CD4-positive, alpha-beta T cell (primary cell): ENCODE measurements at regions not wholly inside any gene's neighbourhood (a gene's known extent, or its start where the extent isn't known, plus 50 kb on each side); places are given as distances from the start of the nearest gene placed in this dataset.

ENCODE experiments used
- ATAC-seq: fragments of 200-7000 bp; cut with Tn5 transposase; one replicate; pipeline ENCODE4 v1.10.0; 2022; ENCODE audit warnings: mild to moderate bottlenecking; ENCODE audit not compliant: poor library complexity
- CTCF ChIA-PET: fragments of 350-600 bp; sonication (Branson Sonifier 250); formaldehyde crosslinking; loops from one replicate; lab custom pipeline; 2021; ENCODE audit warnings: antibody characterized with exemption, inconsistent platforms; lab: Charles Lee
- POLR2A ChIA-PET: fragments of 350-600 bp; sonication (Branson Sonifier 250); formaldehyde crosslinking; loops from one replicate; lab custom pipeline; 2021; ENCODE audit warnings: antibody characterized with exemption, inconsistent platforms; lab: Charles Lee
- DNase-seq, 14 experiments: peaks; one replicate each; pipeline ENCODE4 v3.0.0-alpha.2; 2013 to 2020; ENCODE audit warnings: mixed read lengths in 2 of 14
- H3K27ac ChIP-seq, 2 donors: one replicate each; pipeline versions ENCODE4 v1.5.1 to v1.7.0; 2013; ENCODE audit warnings: low read length in 2 of 2, low read depth in 1 of 2, mild to moderate bottlenecking in 1 of 2
- H3K27me3 ChIP-seq, 2 experiments: 1 replicate in 1 of 2; 2 replicates in 1 of 2; pipeline versions ENCODE4 v1.6.1 to v1.7.0; 2013; ENCODE audit warnings: low read length in 2 of 2, control low read depth in 1 of 2, mild to moderate bottlenecking in 1 of 2, moderate library complexity in 1 of 2; ENCODE audit not compliant: insufficient read depth in 2 of 2, control insufficient read depth in 1 of 2
- H3K36me3 ChIP-seq: one replicate; pipeline ENCODE4 v1.6.1; 2013; ENCODE audit warnings: low read length, control low read depth; ENCODE audit not compliant: insufficient read depth
- H3K4me1 ChIP-seq: one replicate; pipeline ENCODE4 v1.6.1; 2013; ENCODE audit warnings: low read length, control low read depth; ENCODE audit not compliant: insufficient read depth
- H3K4me3 ChIP-seq: one replicate; pipeline ENCODE4 v1.5.1; 2013; ENCODE audit warnings: mild to moderate bottlenecking, low read length, moderate library complexity
- H3K9me3 ChIP-seq, 2 experiments: 1 replicate in 1 of 2; 2 replicates in 1 of 2; pipeline versions ENCODE4 v1.6.1 to v1.7.0; 2013; ENCODE audit warnings: low read length in 2 of 2, mild to moderate bottlenecking in 2 of 2, control low read depth in 1 of 2, moderate library complexity in 1 of 2; ENCODE audit not compliant: control insufficient read depth in 1 of 2, insufficient read depth in 1 of 2
- H3K27ac Mint-ChIP-seq: one replicate; pipeline ENCODE4 v1.8.0; 2020; ENCODE audit warnings: mixed read lengths
- H3K27me3 Mint-ChIP-seq: one replicate; pipeline ENCODE4 v1.8.0; 2021; ENCODE audit warnings: mixed read lengths
- H3K36me3 Mint-ChIP-seq: one replicate; pipeline ENCODE4 v1.8.0; 2021; ENCODE audit warnings: low read depth, mixed read lengths
- H3K4me1 Mint-ChIP-seq: one replicate; pipeline ENCODE4 v1.8.0; 2021; ENCODE audit warnings: low read depth, mixed read lengths
- H3K4me3 Mint-ChIP-seq: one replicate; pipeline ENCODE4 v1.8.0; 2020; ENCODE audit warnings: mild to moderate bottlenecking, mixed read lengths
- H3K9me3 Mint-ChIP-seq: one replicate; pipeline ENCODE4 v1.8.0; 2020; ENCODE audit warnings: mixed read lengths
- intact Hi-C, 2 experiments: fragments of 100-400 bp; cut with DNase I in 1 of 2; cut with micrococcal nuclease in 1 of 2; formaldehyde crosslinking; loops; one replicate each; pipeline versions ENCODE4 v1.15.1 to v1.9.0; 2023 to 2025; cut with DNase I, micrococcal nuclease
- TF ChIP-seq, protein P1 (sequence below): fragments of 200-600 bp; IDR thresholded peaks from one replicate; pipeline ENCODE4 v1.8.0; 2022; ENCODE audit warnings: antibody characterized with exemption, mild to moderate bottlenecking

DNA sequence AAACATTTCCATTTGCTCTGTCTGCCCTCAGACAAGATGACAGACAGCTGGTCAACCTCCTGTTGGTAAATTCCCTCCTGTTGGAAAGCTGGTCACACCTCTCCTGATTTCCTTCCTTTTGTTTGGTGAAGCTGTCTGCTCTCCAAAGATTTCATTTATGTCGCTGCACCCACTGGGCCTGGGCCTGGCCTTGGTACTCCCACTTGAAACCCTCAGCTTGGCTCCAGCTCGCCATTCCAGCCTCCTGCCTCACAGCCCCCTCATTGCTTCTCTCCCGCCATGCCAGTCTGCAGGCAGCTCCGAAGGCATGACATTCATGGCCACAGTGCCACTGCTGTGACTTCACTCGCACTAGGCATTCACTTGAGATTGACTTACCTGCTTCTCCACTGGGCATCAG, 451.8 kb downstream of the VRK1 start:
- no peaks in the 10 kb centered on the region for H3K36me3 Mint-ChIP-seq
- CTCF ChIA-PET = no interaction called here
- peaks cover 11% of the 10 kb centered on the region for H3K4me1 ChIP-seq
- intact Hi-C loops = no loop called here
- H3K27ac ChIP-seq = no peak overlapping the region
- POLR2A ChIA-PET = no interaction called here
- H3K4me1 Mint-ChIP-seq = peaks cover 30% of the 10 kb centered on the region
- no peak overlapping the region for H3K4me3 Mint-ChIP-seq
- H3K27me3 ChIP-seq = peaks cover 0 to 2% of the 10 kb centered on the region in 2 experiments
- H3K9me3 ChIP-seq = peaks cover 0 to 4% of the 10 kb centered on the region in 2 experiments
- H3K27ac Mint-ChIP-seq = no peak overlapping the region
- TF ChIP-seq, protein P1, sequence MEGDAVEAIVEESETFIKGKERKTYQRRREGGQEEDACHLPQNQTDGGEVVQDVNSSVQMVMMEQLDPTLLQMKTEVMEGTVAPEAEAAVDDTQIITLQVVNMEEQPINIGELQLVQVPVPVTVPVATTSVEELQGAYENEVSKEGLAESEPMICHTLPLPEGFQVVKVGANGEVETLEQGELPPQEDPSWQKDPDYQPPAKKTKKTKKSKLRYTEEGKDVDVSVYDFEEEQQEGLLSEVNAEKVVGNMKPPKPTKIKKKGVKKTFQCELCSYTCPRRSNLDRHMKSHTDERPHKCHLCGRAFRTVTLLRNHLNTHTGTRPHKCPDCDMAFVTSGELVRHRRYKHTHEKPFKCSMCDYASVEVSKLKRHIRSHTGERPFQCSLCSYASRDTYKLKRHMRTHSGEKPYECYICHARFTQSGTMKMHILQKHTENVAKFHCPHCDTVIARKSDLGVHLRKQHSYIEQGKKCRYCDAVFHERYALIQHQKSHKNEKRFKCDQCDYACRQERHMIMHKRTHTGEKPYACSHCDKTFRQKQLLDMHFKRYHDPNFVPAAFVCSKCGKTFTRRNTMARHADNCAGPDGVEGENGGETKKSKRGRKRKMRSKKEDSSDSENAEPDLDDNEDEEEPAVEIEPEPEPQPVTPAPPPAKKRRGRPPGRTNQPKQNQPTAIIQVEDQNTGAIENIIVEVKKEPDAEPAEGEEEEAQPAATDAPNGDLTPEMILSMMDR = no peak
- no peak for ATAC-seq
- H3K9me3 Mint-ChIP-seq = no peaks in the 10 kb centered on the region
- DNase-seq = no peak
- H3K36me3 ChIP-seq = no peaks in the 10 kb centered on the region
- H3K27me3 Mint-ChIP-seq = no peaks in the 10 kb centered on the region
- H3K4me3 ChIP-seq = no peak overlapping the region

DNA sequence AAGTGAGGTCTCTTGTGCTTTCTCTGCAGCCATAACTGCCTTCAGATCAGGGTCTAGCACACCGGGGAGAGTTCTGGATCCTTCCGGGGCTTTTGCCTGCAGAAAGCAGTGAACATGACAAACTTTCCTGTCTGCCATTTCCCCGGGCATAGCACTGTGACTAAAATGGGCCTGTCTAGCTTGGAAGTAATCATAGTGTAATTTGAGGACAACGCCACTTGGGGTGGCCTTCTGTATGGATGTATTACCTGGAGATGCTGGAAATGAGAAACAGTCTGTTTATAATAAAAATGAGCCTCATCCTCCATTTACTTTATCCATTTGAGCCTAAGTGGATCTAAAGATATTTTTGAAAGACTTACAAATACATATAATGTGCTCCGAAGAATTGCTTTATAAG, 453.7 kb downstream of the VRK1 start:
- H3K36me3 Mint-ChIP-seq = no peaks in the 10 kb centered on the region
- TF ChIP-seq, protein P1 = no peak

DNA sequence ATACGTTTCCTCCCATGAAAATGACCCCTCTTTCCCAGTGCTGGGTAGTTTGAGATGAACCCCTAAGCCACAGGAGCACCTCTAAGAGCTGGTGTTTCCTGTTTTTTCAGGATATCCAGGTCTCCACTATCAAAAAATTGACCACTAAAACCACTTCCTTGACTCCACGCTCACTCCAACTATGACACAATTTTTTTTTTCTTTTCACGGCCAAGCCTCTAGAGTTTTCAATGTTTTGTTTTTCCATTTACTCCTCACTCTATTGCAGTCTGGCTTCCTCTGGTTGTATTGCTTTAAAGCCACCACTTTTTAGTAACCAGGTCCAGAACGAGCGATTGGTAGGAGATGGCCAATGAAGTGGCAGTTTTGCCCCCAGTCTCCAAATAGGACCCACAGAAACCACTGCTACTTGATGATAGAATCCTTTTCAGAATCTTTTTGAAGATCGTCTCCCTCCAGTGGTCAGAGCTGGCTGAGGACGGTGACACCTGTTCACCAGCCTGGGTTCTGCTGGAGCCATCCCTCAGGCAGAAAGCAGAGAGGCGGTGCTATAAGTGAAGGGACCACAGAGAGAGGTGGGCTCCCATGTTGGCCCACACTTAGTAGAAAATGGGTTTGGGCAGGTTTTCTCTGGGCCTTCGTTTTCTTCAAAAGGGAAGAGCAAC, 454.4 kb downstream of the VRK1 start:
- intact Hi-C loops = no loop called here
- Histone ChIP-seq H3K27me3 (no peaks in the 10 kb centered on the region), H3K4me1 (peaks cover 11% of the 10 kb centered on the region), H3K9me3 (peaks cover 0 to 4% of the 10 kb centered on the region in 2 experiments), H3K36me3 (no peaks in the 10 kb centered on the region), H3K27ac (no peak overlapping the region), H3K4me3 (no peak overlapping the region)
- H3K36me3 Mint-ChIP-seq = no peaks in the 10 kb centered on the region
- TF ChIP-seq, protein P1 = no peak
- ChIA-PET CTCF (no interaction called here), POLR2A (interaction anchor here (0.6 kb wide), 1 partner anchor 103 kb away, joined by 3 read pairs; no protein-coding TSS in a partner anchor)
- DNase-seq (peak in 1 of 14 experiments; percentile 24), ATAC-seq (no peak)
- no peak overlapping the region for H3K27ac Mint-ChIP-seq
- no peaks in the 10 kb centered on the region for H3K9me3 Mint-ChIP-seq
- H3K4me1 Mint-ChIP-seq = peaks cover 31% of the 10 kb centered on the region
- H3K4me3 Mint-ChIP-seq = no peak overlapping the region
- H3K27me3 Mint-ChIP-seq = no peaks in the 10 kb centered on the region

More for the DNA sequence above, 453.7 kb downstream of the VRK1 start:
- H3K9me3 Mint-ChIP-seq = no peaks in the 10 kb centered on the region
- no peak overlapping the region for H3K27ac ChIP-seq
- no peak overlapping the region for H3K4me3 Mint-ChIP-seq
- POLR2A ChIA-PET = interaction anchor here (1.2 kb wide), 1 partner anchor 86 kb away, joined by 3 read pairs; no protein-coding TSS in a partner anchor
- no peak for ATAC-seq
- peaks cover 0 to 2% of the 10 kb centered on the region in 2 experiments for H3K27me3 ChIP-seq
- peaks cover 0 to 4% of the 10 kb centered on the region in 2 experiments for H3K9me3 ChIP-seq
- no peaks in the 10 kb centered on the region for H3K27me3 Mint-ChIP-seq
- no peak overlapping the region for H3K4me3 ChIP-seq
- no peaks in the 10 kb centered on the region for H3K36me3 ChIP-seq
- DNase-seq = no peak
- H3K27ac Mint-ChIP-seq = no peak overlapping the region
- CTCF ChIA-PET = no interaction called here
- H3K4me1 ChIP-seq = peaks cover 11% of the 10 kb centered on the region
- peaks cover 31% of the 10 kb centered on the region for H3K4me1 Mint-ChIP-seq
- intact Hi-C loops = no loop called here
